ENCODE measurements at regions not wholly inside any gene's neighbourhood (a gene's known extent, or its start where the extent isn't known, plus 50 kb on each side); places are given as distances from the start of the nearest gene placed in this dataset.

- TF ChIP-seq PRDM4 (CRISPR knock-in tag; IDR thresholded peaks at IDR 0.05; ENCODE audit: borderline replicate concordance) (no peak), NFRKB (IDR thresholded peaks at IDR 0.05) (no peak), PHF21A (CRISPR knock-in tag; IDR thresholded peaks at IDR 0.05) (peak; percentile 85), MAX (IDR thresholded peaks at IDR 0.05) (0 out of 2 replicates have a peak, but pooled peaks have one; percentile 19), CREM (IDR thresholded peaks at IDR 0.05) (peak; percentile 77), CREM (CRISPR knock-in tag; IDR thresholded peaks at IDR 0.05) (no peak), YEATS4 (CRISPR knock-in tag; IDR thresholded peaks at IDR 0.05; ENCODE audit: borderline replicate concordance) (peak; percentile 61; the same call in 1 of the 2 replicates), SOX13 (IDR thresholded peaks at IDR 0.05) (peak; percentile 98), SOX13 (CRISPR knock-in tag; conservative IDR thresholded peaks at IDR 0.05 in 1 of 2, IDR thresholded peaks at IDR 0.05 in 1 of 2) (peak in 1 of 2 experiments; percentile 100; a peak in 2 of 4 replicates), TFAP4 (IDR thresholded peaks at IDR 0.05; ENCODE audit: borderline replicate concordance, low read depth) (peak; percentile 94), ZNF142 (CRISPR knock-in tag; IDR thresholded peaks at IDR 0.05) (no peak), ZNF264 (CRISPR knock-in tag; IDR thresholded peaks at IDR 0.05) (0 out of 2 replicates have a peak, but pooled peaks have one; percentile 41), SRF (IDR thresholded peaks at IDR 0.05; ENCODE audit: low read depth, low read length) (no peak), TFE3 (CRISPR knock-in tag; IDR thresholded peaks at IDR 0.05) (peak; percentile 78; the same call in 1 of the 2 replicates), ZNF556 (CRISPR knock-in tag; IDR thresholded peaks at IDR 0.05; ENCODE audit: borderline replicate concordance) (no peak), YEATS2 (CRISPR knock-in tag; IDR thresholded peaks at IDR 0.05; ENCODE audit: borderline replicate concordance) (0 out of 2 replicates have a peak, but pooled peaks have one; percentile 20), ZNF713 (CRISPR knock-in tag; IDR thresholded peaks at IDR 0.05) (no peak), ISL2 (CRISPR knock-in tag; IDR thresholded peaks at IDR 0.05) (peak; percentile 86), ARNT2 (CRISPR knock-in tag; IDR thresholded peaks at IDR 0.05; ENCODE audit: low read depth) (peak; percentile 28; the same call in 1 of the 2 replicates)
Observed at GRCh38 chr1:234750922-234751627, 141.1 kb upstream of the IRF2BP2 start (continued).
